GM23338 (cell line): ENCODE measurements at regions not wholly inside any gene's neighbourhood (a gene's known extent, or its start where the extent isn't known, plus 50 kb on each side); places are given as distances from the start of the nearest gene placed in this dataset.

Source experiments
- ATAC-seq: fragments of 200-7000 bp; cut with Tn5 transposase; 3 replicates; pipeline ENCODE4 v1.9.1; 2020
- DNase-seq: peaks from one replicate; pipeline ENCODE4 v3.0.0-alpha.2; 2015; ENCODE audit warnings: low spot score
- H2AFZ ChIP-seq: fragments of 200-600 bp; sonication (generic); 2 replicates; pipeline ENCODE4 v1.8.0; 2016; ENCODE audit warnings: antibody characterized with exemption, mild to moderate bottlenecking, moderate library complexity
- H3F3A ChIP-seq: fragments of 200-600 bp; sonication (generic); replicated peaks from 2 replicates; pipeline ENCODE4 v1.8.0; 2017; ENCODE audit warnings: antibody characterized with exemption, mixed run types, low read depth
- H3K27ac ChIP-seq: fragments of 200-600 bp; sonication (generic); 2 replicates; pipeline ENCODE4 v1.6.1; 2016; ENCODE audit warnings: low read depth
- H3K27me3 ChIP-seq: fragments of 200-600 bp; sonication (generic); 2 replicates; pipeline ENCODE4 v1.8.0; 2016; ENCODE audit warnings: mild to moderate bottlenecking, mixed run types, moderate library complexity; ENCODE audit not compliant: insufficient read depth
- H3K36me3 ChIP-seq: fragments of 200-600 bp; sonication (generic); 2 replicates; pipeline ENCODE4 v1.8.0; 2016; ENCODE audit warnings: mild to moderate bottlenecking; ENCODE audit not compliant: insufficient read depth
- H3K4me1 ChIP-seq: fragments of 200-600 bp; sonication (generic); 2 replicates; pipeline ENCODE4 v1.8.0; 2016; ENCODE audit warnings: mild to moderate bottlenecking, moderate library complexity; ENCODE audit not compliant: insufficient read depth
- H3K4me2 ChIP-seq: fragments of 200-600 bp; sonication (generic); 2 replicates; pipeline ENCODE4 v1.7.1; 2017; ENCODE audit warnings: mixed run types
- H3K4me3 ChIP-seq: fragments of 200-600 bp; sonication (generic); 2 replicates; pipeline ENCODE4 v1.6.1; 2016; ENCODE audit warnings: mixed run types
- H3K79me2 ChIP-seq: fragments of 200-600 bp; sonication (generic); replicated peaks from 2 replicates; pipeline ENCODE4 v1.8.0; 2017; ENCODE audit warnings: mild to moderate bottlenecking; ENCODE audit not compliant: insufficient read depth
- H3K9me2 ChIP-seq: fragments of 200-600 bp; sonication (generic); 2 replicates; pipeline ENCODE4 v1.8.0; 2017; ENCODE audit not compliant: insufficient read depth
- H4K20me1 ChIP-seq: fragments of 200-600 bp; sonication (generic); replicated peaks from 2 replicates; pipeline ENCODE4 v1.8.0; 2017; ENCODE audit warnings: mild to moderate bottlenecking; ENCODE audit not compliant: insufficient read depth
- H3K27ac Mint-ChIP-seq: 2 replicates; pipeline ENCODE4 v1.8.0; 2020; ENCODE audit warnings: inconsistent platforms, mild to moderate bottlenecking, moderate library complexity, mixed read lengths
- H3K27me3 Mint-ChIP-seq: 3 replicates; pipeline ENCODE4 v1.8.0; 2022; ENCODE audit warnings: low read depth, mild to moderate bottlenecking, moderate library complexity, mixed read lengths, inconsistent platforms; ENCODE audit not compliant: insufficient read depth, poor library complexity
- H3K36me3 Mint-ChIP-seq: 3 replicates; pipeline ENCODE4 v1.8.0; 2021; ENCODE audit warnings: low read depth, mild to moderate bottlenecking, inconsistent platforms, moderate library complexity, mixed read lengths
- H3K4me1 Mint-ChIP-seq: 3 replicates; pipeline ENCODE4 v1.8.0; 2020; ENCODE audit warnings: mild to moderate bottlenecking, inconsistent platforms, mixed read lengths
- H3K4me3 Mint-ChIP-seq: 3 replicates; pipeline ENCODE4 v1.8.0; 2021; ENCODE audit warnings: moderate library complexity, mild to moderate bottlenecking, inconsistent platforms, mixed read lengths
- H3K9me3 Mint-ChIP-seq: 3 replicates; pipeline ENCODE4 v1.8.0; 2020; ENCODE audit warnings: moderate library complexity, mild to moderate bottlenecking, inconsistent platforms, mixed read lengths
- EZH2 ChIP-seq: fragments of 200-600 bp; sonication (generic); IDR thresholded peaks from one replicate; pipeline ENCODE4 v1.8.0; 2017; ENCODE audit warnings: antibody characterized with exemption, mild to moderate bottlenecking, low read depth; ENCODE audit not compliant: unreplicated experiment
- JUNB ChIP-seq: IDR thresholded peaks from one replicate; pipeline ENCODE4 v1.6.1; 2016; ENCODE audit warnings: antibody characterized with exemption; ENCODE audit not compliant: unreplicated experiment
- NANOG ChIP-seq: IDR thresholded peaks from 2 replicates; pipeline ENCODE4 v1.6.1; 2016; ENCODE audit warnings: antibody characterized with exemption, borderline replicate concordance
- POLR2AphosphoS5 ChIP-seq: IDR thresholded peaks from 2 replicates; pipeline ENCODE4 v1.6.1; 2016; ENCODE audit warnings: antibody characterized with exemption, low read depth
- STAT1 ChIP-seq: IDR thresholded peaks from one replicate; pipeline ENCODE4 v1.6.1; 2016; ENCODE audit warnings: antibody characterized with exemption; ENCODE audit not compliant: unreplicated experiment
- ZNF114 ChIP-seq: fragments of 250-450 bp; sonication (Bioruptor Pico); IDR thresholded peaks from 2 replicates; pipeline ENCODE4 v1.5.0; 2020; ENCODE audit warnings: mild to moderate bottlenecking, moderate library complexity
- ZNF331 ChIP-seq: fragments of 250-450 bp; sonication (Bioruptor Pico); IDR thresholded peaks from 2 replicates; pipeline ENCODE4 v1.5.0; 2020; ENCODE audit warnings: low read depth, mild to moderate bottlenecking, moderate library complexity
- TF ChIP-seq, protein P1 (sequence below), 2 experiments: fragments of 200-600 bp in 1 of 2; sonication (generic) in 1 of 2; conservative IDR thresholded peaks; 2 replicates each; pipeline versions ENCODE4 v1.5.1 to v1.6.1; 2016 to 2017; ENCODE audit warnings: antibody characterized with exemption in 2 of 2, low read depth in 2 of 2, mild to moderate bottlenecking in 2 of 2, moderate library complexity in 1 of 2
- TF ChIP-seq, protein P2 (sequence below): IDR thresholded peaks from one replicate; pipeline ENCODE4 v1.6.1; 2018; ENCODE audit warnings: antibody characterized with exemption; ENCODE audit not compliant: unreplicated experiment
- TF ChIP-seq, protein P3 (sequence below): IDR thresholded peaks from 2 replicates; pipeline ENCODE4 v1.6.1; 2016; ENCODE audit warnings: antibody characterized with exemption
- TF ChIP-seq, protein P4 (sequence below): fragments of 250-450 bp; sonication (Bioruptor Pico); IDR thresholded peaks from 2 replicates; pipeline ENCODE4 v1.5.0; 2020; ENCODE audit warnings: mild to moderate bottlenecking, moderate library complexity

DNA sequence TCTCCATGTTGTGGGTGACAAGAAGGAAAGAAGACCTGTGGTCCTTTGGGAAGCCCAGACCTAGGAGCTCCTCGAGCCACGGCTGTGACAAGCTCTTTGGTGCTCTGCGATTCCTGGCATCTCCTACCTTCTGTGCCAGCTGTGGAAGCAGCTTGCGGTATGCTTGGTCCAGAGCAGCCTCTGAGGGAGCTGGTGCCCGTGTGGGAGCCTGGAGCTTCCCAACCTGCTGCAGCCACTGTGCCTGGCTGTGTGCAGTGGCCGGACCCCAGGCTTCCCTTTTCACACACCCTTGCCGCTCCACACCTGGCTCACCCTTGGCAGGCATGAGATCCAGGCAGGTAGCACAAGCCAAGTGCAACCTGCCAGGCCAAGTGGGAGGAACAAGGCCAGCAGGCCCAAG lies 1328.6 kb upstream of the SLC39A10 start (continued):
- TF ChIP-seq, protein P1, sequence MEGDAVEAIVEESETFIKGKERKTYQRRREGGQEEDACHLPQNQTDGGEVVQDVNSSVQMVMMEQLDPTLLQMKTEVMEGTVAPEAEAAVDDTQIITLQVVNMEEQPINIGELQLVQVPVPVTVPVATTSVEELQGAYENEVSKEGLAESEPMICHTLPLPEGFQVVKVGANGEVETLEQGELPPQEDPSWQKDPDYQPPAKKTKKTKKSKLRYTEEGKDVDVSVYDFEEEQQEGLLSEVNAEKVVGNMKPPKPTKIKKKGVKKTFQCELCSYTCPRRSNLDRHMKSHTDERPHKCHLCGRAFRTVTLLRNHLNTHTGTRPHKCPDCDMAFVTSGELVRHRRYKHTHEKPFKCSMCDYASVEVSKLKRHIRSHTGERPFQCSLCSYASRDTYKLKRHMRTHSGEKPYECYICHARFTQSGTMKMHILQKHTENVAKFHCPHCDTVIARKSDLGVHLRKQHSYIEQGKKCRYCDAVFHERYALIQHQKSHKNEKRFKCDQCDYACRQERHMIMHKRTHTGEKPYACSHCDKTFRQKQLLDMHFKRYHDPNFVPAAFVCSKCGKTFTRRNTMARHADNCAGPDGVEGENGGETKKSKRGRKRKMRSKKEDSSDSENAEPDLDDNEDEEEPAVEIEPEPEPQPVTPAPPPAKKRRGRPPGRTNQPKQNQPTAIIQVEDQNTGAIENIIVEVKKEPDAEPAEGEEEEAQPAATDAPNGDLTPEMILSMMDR (conservative IDR thresholded peaks at IDR 0.05; ENCODE audit: low read depth in 2 of 2): no peak
- TF ChIP-seq EZH2: no peak
- TF ChIP-seq ZNF331 (CRISPR knock-in tag): no peak
- TF ChIP-seq JUNB: no peak

DNA sequence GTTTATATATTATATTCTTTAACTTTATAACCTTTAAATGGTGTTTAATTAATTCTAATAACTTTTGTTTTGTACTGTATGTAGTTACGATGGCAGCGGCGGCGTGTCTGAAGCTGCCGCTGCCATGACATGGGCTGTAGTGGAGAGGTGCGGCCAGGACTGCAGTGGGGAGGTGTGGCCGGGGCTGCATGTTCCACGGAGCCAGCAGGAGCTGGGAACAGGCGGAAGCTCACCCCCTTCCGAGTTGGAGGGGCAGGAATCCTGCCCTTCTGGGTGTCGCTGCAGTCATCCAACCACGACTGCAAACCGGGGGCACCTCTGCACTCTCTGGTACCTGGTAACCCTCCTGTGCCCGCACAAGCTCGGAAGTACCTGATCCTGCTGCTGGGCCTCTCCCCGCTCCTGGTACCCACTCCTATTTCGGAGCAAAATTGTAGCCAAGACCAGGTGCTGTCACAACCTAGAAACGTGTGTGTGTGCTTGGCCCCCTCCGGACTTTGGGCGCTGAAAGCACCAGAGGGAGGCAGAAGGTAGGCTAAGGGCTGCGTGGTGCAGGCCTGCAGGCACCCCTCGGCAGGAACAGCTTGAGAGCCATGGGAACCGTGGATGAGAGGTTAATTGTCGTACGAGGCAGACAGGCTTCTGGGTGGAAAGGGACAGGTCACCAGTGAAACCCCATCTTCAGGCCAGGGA lies 1329.7 kb upstream of the SLC39A10 start:
- no peak for DNase-seq

More for the DNA sequence above, 1329.7 kb upstream of the SLC39A10 start:
- no peak for ATAC-seq
- no peaks in the 10 kb centered on the region for H3K9me2 ChIP-seq
- no peaks in the 10 kb centered on the region for H3K27me3 ChIP-seq
- Mint-ChIP-seq H3K27ac (no peak overlapping the region), H3K9me3 (peaks cover 12% of the 10 kb centered on the region; the same call in 2 of the 3 replicates), H3K36me3 (peaks cover 6% of the 10 kb centered on the region; the same call in 1 of the 3 replicates), H3K4me1 (no peaks in the 10 kb centered on the region), H3K27me3 (no peaks in the 10 kb centered on the region), H3K4me3 (no peak overlapping the region)
- no peaks in the 10 kb centered on the region for H3K36me3 ChIP-seq
- H3K4me2 ChIP-seq: no peak overlapping the region
- no peak overlapping the region for H3K4me3 ChIP-seq
- H3K27ac ChIP-seq: no peak overlapping the region
- H2AFZ ChIP-seq: no peak overlapping the region
- H3K79me2 ChIP-seq: no peaks in the 10 kb centered on the region
- H3F3A ChIP-seq: no peaks in the 10 kb centered on the region
- TF ChIP-seq, protein P2, sequence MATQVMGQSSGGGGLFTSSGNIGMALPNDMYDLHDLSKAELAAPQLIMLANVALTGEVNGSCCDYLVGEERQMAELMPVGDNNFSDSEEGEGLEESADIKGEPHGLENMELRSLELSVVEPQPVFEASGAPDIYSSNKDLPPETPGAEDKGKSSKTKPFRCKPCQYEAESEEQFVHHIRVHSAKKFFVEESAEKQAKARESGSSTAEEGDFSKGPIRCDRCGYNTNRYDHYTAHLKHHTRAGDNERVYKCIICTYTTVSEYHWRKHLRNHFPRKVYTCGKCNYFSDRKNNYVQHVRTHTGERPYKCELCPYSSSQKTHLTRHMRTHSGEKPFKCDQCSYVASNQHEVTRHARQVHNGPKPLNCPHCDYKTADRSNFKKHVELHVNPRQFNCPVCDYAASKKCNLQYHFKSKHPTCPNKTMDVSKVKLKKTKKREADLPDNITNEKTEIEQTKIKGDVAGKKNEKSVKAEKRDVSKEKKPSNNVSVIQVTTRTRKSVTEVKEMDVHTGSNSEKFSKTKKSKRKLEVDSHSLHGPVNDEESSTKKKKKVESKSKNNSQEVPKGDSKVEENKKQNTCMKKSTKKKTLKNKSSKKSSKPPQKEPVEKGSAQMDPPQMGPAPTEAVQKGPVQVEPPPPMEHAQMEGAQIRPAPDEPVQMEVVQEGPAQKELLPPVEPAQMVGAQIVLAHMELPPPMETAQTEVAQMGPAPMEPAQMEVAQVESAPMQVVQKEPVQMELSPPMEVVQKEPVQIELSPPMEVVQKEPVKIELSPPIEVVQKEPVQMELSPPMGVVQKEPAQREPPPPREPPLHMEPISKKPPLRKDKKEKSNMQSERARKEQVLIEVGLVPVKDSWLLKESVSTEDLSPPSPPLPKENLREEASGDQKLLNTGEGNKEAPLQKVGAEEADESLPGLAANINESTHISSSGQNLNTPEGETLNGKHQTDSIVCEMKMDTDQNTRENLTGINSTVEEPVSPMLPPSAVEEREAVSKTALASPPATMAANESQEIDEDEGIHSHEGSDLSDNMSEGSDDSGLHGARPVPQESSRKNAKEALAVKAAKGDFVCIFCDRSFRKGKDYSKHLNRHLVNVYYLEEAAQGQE: no peak
- no peak for TF ChIP-seq ZNF114
- TF ChIP-seq, protein P3, sequence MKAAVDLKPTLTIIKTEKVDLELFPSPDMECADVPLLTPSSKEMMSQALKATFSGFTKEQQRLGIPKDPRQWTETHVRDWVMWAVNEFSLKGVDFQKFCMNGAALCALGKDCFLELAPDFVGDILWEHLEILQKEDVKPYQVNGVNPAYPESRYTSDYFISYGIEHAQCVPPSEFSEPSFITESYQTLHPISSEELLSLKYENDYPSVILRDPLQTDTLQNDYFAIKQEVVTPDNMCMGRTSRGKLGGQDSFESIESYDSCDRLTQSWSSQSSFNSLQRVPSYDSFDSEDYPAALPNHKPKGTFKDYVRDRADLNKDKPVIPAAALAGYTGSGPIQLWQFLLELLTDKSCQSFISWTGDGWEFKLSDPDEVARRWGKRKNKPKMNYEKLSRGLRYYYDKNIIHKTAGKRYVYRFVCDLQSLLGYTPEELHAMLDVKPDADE: no peak
- TF ChIP-seq, protein P4, sequence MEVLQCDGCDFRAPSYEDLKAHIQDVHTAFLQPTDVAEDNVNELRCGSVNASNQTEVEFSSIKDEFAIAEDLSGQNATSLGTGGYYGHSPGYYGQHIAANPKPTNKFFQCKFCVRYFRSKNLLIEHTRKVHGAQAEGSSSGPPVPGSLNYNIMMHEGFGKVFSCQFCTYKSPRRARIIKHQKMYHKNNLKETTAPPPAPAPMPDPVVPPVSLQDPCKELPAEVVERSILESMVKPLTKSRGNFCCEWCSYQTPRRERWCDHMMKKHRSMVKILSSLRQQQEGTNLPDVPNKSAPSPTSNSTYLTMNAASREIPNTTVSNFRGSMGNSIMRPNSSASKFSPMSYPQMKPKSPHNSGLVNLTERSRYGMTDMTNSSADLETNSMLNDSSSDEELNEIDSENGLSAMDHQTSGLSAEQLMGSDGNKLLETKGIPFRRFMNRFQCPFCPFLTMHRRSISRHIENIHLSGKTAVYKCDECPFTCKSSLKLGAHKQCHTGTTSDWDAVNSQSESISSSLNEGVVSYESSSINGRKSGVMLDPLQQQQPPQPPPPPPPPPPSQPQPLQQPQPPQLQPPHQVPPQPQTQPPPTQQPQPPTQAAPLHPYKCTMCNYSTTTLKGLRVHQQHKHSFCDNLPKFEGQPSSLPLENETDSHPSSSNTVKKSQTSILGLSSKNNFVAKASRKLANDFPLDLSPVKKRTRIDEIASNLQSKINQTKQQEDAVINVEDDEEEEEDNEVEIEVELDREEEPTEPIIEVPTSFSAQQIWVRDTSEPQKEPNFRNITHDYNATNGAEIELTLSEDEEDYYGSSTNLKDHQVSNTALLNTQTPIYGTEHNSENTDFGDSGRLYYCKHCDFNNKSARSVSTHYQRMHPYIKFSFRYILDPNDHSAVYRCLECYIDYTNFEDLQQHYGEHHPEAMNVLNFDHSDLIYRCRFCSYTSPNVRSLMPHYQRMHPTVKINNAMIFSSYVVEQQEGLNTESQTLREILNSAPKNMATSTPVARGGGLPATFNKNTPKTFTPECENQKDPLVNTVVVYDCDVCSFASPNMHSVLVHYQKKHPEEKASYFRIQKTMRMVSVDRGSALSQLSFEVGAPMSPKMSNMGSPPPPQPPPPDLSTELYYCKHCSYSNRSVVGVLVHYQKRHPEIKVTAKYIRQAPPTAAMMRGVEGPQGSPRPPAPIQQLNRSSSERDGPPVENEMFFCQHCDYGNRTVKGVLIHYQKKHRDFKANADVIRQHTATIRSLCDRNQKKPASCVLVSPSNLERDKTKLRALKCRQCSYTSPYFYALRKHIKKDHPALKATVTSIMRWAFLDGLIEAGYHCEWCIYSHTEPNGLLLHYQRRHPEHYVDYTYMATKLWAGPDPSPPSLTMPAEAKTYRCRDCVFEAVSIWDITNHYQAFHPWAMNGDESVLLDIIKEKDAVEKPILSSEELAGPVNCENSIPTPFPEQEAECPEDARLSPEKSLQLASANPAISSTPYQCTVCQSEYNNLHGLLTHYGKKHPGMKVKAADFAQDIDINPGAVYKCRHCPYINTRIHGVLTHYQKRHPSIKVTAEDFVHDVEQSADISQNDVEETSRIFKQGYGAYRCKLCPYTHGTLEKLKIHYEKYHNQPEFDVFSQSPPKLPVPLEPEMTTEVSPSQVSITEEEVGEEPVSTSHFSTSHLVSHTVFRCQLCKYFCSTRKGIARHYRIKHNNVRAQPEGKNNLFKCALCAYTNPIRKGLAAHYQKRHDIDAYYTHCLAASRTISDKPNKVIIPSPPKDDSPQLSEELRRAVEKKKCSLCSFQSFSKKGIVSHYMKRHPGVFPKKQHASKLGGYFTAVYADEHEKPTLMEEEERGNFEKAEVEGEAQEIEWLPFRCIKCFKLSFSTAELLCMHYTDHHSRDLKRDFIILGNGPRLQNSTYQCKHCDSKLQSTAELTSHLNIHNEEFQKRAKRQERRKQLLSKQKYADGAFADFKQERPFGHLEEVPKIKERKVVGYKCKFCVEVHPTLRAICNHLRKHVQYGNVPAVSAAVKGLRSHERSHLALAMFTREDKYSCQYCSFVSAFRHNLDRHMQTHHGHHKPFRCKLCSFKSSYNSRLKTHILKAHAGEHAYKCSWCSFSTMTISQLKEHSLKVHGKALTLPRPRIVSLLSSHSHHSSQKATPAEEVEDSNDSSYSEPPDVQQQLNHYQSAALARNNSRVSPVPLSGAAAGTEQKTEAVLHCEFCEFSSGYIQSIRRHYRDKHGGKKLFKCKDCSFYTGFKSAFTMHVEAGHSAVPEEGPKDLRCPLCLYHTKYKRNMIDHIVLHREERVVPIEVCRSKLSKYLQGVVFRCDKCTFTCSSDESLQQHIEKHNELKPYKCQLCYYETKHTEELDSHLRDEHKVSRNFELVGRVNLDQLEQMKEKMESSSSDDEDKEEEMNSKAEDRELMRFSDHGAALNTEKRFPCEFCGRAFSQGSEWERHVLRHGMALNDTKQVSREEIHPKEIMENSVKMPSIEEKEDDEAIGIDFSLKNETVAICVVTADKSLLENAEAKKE (CRISPR knock-in tag): no peak
- no peak for TF ChIP-seq STAT1
- no peak for TF ChIP-seq NANOG
- no peak for TF ChIP-seq POLR2AphosphoS5
- TF ChIP-seq JUNB: no peak
- no peaks in the 10 kb centered on the region for H4K20me1 ChIP-seq
- H3K4me1 ChIP-seq: no peaks in the 10 kb centered on the region
